NCI-H2227 (cell line): ENCODE measurements at regions not wholly inside any gene's neighbourhood (a gene's known extent, or its start where the extent isn't known, plus 50 kb on each side); places are given as distances from the start of the nearest gene placed in this dataset.
"Not testable (repeated sequence)": the region's sequence is repeated elsewhere in the genome, so short reads cannot be mapped to it uniquely, and the experiment has no call there.

Experiments used
- DNase-seq: peaks from one replicate; lab custom pipeline; 2025; ENCODE audit not compliant: unreplicated experiment; lab: John Stamatoyannopoulos, UW

- DNase-seq, result no peak
Measured at GRCh38 chr5:40356248-40356647, 323.5 kb upstream of the PTGER4 start.

GRCh38 chr5:40355846-40356245 lies 323.9 kb upstream of the PTGER4 start:
- no peak for DNase-seq

GRCh38 chr5:40355181-40355580 lies 324.5 kb upstream of the PTGER4 start:
- DNase-seq, result no peak

GRCh38 chr5:40354171-40354570 lies 325.5 kb upstream of the PTGER4 start:
- no peak for DNase-seq

GRCh38 chr5:40353442-40353841 lies 326.3 kb upstream of the PTGER4 start:
- no peak for DNase-seq

- no peak for DNase-seq
Measured at GRCh38 chr5:40347981-40348725, 331.6 kb upstream of the PTGER4 start.

GRCh38 chr5:40346901-40347300 lies 332.8 kb upstream of the PTGER4 start:
- DNase-seq, result no peak

GRCh38 chr5:40338434-40338833 lies 341.3 kb upstream of the PTGER4 start:
- not testable (repeated sequence) for DNase-seq

GRCh38 chr5:40334242-40334635 lies 345.5 kb upstream of the PTGER4 start:
- no peak for DNase-seq

- no peak for DNase-seq
Measured at GRCh38 chr5:40333459-40334241, 346.1 kb upstream of the PTGER4 start.

GRCh38 chr5:40332970-40333369 lies 346.7 kb upstream of the PTGER4 start:
- no peak for DNase-seq

GRCh38 chr5:40331616-40332015 lies 348.1 kb upstream of the PTGER4 start:
- no peak for DNase-seq

GRCh38 chr5:40321514-40321913 lies 358.2 kb upstream of the PTGER4 start:
- no peak for DNase-seq

GRCh38 chr5:40318395-40318794 lies 361.3 kb upstream of the PTGER4 start:
- no peak for DNase-seq

- DNase-seq, result no peak
Measured at GRCh38 chr5:40317023-40317422, 362.7 kb upstream of the PTGER4 start.

GRCh38 chr5:40315126-40315525 lies 364.6 kb upstream of the PTGER4 start:
- DNase-seq, result no peak

GRCh38 chr5:40314275-40314674 lies 365.4 kb upstream of the PTGER4 start:
- no peak for DNase-seq

- no peak for DNase-seq
Measured at GRCh38 chr5:40312205-40312604, 367.5 kb upstream of the PTGER4 start.

GRCh38 chr5:40309851-40310250 lies 369.9 kb upstream of the PTGER4 start:
- no peak for DNase-seq

- DNase-seq, result no peak
Measured at GRCh38 chr5:40308867-40309266, 370.8 kb upstream of the PTGER4 start.

- no peak for DNase-seq
Measured at GRCh38 chr5:40307920-40308319, 371.8 kb upstream of the PTGER4 start.

GRCh38 chr5:40306869-40307487 lies 372.7 kb upstream of the PTGER4 start:
- DNase-seq, result no peak
